Fibroblast of peridontal ligament (primary cell): ENCODE measurements at regions not wholly inside any gene's neighbourhood (a gene's known extent, or its start where the extent isn't known, plus 50 kb on each side); places are given as distances from the start of the nearest gene placed in this dataset.

ENCODE experiments used
- DNase-seq: peaks from one replicate; pipeline ENCODE4 v3.0.0-alpha.2; 2010; ENCODE audit errors: extremely low read depth

DNA sequence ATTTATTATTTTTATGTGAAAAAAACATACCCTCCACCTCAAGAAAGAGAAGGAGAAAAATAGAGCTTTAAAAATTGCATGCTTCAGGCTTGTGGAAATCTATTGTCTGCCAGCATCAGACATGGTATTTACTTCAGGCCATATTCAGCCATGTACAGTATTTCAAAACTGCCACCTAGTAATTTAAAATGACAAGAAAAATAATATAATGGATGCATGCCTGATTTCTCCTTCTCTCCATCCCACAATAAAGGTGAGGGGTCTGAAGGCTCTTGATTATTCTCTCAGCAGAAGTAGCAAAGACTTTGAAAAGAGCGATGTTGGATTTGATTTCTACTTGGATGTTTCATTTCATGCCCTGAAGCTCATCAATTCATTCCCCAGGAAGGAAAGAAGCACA is 250.7 kb downstream of the TBC1D4 start:
- DNase-seq, result no peak

DNA sequence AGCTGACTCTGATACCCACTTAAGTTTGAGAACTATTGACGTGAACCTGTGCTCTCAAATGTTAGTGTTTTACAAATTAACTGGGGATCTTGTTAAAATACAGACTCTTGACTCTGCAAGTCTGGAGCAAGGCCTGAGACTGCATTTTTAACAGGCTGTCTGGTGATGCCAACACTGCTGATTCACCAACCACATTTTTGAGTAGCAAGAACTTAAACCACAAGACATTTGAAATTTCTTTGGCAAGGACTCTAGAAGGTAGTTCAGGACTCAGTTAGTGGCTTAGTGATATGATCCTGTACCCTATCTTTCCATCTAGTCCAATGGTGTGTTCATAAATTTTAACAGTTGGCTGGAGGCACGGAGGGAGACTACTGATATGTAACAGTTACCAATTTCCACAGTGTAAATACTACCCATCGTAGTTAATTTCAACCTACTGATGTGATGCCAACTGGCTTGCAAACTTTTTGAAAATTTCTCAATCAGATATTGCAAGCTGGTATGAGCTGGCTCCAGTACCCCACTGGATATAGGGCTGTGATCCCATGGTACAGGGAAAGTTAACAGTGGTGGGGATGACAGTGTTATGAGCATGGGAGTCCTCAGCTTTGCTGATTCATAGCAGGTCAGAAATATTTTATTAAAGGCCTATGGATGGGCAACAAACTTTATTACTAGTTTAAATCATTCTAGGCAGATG is 255.1 kb downstream of the TBC1D4 start:
- peak; percentile 98 for DNase-seq

DNA sequence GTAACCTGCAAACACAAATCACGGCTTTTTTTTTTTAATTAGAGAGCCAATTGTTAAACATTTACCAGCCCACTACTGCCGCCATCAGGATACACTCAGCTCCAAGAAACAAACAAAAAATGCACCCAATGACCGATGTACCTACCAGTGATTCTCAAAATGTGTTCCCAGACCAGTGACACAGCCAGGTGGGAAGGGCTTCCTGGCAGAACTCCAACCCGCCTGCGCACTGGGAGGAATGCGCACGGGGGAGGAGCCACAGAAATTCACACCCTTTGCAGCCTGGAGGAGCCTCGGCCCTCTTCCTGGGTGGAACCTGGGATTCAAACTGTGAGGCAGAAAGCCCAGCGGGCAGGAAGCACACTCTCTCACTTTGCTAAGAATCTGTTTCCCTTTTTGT is 255.9 kb downstream of the TBC1D4 start:
- no peak for DNase-seq

DNA sequence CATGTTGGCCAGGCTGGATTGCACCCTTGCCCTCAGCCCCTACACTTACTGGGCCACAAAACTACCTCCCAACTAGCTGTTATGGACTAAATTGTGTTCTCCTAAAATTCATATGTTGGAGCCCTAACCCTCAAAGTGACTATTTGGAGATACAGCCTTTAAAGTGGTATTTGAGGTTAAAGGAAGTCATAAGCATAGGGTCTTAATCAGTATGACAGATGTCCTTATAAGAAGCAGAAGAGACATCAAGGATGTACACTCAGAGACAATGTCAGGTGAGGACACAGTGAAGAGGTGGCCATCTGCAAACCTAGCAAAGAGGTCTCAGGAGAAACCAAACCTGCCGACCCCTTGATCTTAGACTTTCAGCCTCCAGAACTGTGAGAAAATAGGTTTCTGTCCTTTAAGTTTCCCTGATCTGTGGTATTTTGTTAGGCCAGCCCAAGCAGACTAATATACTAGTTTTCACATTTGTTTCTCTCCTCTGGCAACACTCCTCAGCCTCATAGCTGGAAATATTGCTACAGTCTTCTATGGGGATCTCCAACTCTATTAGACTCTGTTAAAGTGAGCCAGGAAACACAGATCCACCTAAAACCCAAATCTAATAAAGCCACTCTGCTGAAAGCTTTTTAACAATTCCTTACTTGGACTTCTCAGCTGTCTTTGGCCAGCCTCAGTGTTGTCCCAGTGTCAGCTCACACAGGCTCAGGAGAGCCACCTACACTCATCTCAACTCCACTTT is 256.5 kb downstream of the TBC1D4 start:
- no peak for DNase-seq

DNA sequence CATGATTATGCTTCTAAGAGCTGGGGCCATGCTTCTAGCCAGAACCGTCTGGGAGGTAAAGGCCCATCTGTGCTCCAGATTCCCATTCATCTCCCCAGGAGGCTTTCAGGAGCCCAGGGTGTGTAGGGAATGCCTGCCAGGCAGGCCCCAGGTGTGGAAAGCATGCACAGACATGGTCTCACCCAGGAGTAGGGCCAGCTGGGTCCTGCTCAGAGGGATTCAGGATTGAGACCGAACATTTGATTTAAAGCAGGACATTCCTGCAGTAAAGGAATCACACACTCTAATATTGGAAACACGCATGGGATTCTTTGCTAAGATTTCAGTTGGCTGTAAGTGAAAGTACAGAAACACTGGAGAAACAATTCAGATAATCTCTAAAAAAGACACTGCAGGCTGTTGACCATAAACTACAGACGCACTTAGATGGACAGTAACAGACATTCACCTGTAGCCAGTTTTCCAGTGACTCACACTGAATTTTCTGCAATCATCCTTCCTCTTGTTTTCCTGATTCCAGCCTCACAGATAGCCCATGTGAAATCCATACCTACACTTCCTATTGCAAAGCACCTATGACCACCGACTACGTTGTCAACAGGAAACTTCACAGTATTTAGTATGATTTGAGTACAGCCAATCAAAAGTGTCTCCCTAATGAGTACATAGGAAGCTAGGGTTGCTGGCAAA is 257.8 kb downstream of the TBC1D4 start:
- DNase-seq, result no peak

DNA sequence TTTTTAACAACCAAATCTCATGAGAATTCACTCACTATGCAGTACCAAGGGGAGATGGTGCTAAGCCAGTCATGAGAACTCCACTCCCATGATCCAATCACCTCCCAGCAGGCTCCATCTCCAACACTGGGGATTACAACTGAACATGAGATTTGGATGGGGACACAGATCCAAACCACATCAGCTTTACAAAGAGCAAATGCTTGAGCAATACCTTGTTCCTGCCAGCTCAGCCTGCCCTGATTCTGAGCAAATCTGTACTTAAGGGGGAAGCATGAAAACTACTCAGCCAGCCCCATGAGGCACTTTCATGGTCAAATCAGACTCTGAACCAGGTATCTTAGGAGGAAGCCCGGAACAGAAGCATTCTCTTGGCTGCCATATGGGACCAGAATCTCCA is 259.9 kb downstream of the TBC1D4 start:
- DNase-seq, result peak; percentile 90

DNA sequence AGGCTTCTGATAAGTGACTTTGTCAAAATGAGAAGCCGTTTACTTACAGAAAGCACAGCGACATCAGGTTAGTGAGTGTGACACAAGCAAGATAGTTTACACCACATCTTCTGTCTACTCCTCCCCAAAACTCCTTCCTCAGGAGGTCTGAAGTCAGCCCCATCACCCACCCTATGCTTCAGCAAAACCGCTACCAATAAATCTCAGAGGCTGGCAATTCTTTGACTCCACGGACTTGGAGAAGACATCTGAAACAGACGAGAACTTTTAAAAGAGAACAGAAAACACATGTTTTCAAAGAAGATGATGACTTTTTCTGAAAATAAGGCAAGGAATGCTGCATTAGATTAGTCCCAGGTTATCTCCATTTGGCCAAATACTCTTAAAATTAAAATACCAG is 261.1 kb downstream of the TBC1D4 start:
- no peak for DNase-seq

DNA sequence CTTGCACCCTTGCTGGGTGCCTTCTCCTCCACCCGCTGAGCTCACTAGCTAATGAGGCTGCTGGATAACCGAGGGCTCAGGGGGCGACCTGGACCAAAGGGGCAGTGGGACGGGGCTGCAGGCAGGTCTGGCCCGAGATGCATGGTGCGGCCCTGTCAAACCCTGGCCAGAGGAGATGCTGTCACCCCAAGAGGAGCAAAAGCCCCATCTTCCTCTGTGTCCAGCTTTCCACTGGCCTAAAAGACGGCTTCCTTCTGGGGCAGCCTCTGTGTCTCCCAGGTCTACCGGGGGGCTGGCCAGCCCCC is 261.8 kb downstream of the TBC1D4 start:
- DNase-seq, result no peak

DNA sequence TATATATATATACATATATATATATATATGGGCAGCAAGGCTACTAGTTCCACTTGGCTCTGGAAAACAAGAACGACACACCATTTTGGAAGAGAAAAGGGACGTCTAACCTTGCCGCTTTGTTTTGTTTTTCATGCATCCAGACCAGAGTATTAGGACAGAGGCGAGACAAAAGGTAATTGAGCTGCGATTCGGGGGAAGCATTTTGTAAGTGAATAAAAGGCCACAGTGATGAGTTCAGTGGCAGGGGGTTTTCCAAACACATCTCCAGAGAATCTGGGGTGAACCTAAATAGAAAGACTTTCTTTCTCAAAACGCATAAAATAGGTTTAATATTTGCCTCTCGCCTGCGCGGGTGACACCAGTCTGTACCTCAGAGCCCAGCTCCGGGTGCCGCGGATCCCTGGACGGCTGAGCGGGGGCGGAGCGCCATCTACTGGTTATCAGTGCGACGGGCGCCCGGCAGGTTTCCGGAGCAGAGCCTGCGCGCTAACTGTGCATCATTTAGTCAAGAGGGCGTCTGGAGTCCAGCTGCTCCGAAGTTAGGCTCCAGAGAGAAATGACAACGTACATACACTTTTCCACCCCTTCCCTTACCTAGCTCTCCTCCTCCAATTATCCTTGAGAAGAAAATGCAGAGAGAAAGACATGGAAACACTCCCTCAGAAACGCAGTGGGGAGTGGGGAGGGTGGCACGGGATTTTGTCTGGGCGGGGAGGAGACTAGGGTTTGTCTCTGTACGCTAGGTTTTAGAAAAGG is 262.3 kb downstream of the TBC1D4 start:
- peak; percentile 74 for DNase-seq

DNA sequence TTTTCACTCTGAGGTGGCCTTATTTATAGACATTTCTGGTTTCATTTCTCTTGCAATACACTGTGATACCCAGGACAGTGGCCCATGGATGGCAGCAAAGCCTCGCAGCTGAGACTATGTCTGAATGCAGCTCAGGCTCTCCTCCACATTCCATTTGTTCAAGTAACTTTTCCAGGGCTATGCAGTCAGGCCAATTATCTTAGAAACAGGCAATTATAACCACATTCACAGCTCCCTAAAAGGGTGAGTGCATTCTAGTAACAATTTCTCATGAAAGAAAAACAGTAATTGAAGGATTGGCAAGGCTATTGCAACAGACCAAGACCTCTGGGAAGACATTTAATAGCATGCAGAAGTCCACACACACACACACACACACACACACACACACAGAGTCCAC is 264.0 kb downstream of the TBC1D4 start:
- peak; percentile 91 for DNase-seq

DNA sequence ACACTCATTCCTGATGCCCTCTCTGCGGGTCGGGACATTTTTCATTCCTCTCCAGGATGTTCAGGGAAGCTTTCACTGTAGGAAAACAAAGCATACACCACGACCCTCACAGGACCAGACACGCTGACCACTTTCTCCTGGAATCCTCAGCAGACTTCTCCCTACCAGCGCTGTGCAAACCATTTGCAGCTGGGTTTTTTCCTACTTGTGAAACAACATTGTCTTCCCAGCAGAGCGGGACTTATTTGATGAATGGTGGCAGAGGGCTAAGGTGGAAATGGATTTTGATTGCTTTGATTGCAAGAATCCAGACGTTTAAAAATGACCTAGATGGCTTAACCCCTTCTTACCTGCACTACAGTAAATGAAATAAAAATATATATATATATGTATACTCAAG is 265.9 kb downstream of the TBC1D4 start:
- DNase-seq, result peak; percentile 28

DNA sequence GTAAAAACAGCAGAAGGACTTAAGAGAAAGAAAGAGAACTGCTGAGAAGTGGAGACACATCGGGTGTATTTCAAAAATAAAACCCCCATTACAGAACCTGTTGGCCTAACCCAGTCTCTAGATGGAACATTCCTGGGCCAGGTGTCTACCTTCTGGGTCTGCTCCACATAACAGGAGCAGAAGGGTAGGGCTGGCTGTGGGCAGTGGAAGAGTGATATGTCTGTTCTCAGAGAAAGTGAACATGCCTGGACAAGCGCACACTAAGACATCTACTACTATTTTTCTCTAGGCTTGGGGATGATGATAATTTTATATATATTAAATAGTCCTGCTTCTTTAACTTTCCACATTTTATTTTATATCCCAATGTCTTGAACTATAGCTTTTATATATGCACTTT is 267.1 kb downstream of the TBC1D4 start:
- DNase-seq, result no peak

DNA sequence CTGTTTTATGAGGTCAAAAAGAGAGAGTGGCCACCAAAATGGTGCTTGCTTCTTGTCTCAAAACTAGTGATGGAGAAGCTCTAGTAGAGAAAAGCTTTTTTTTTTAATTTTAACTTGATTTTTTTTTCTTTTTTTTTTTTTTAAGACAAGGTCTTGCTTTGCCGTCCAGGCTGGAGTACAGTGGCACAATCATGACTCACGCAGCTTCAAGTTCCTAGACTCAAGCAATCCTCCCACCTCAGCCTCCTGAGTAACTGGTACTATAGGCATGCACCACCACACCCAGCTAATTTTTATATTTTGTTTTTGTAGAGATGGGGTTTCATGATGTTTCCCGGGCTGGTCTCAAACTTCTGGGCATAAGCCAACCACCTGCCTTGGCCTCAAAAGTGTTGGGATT is 279.0 kb downstream of the TBC1D4 start:
- DNase-seq, result no peak

DNA sequence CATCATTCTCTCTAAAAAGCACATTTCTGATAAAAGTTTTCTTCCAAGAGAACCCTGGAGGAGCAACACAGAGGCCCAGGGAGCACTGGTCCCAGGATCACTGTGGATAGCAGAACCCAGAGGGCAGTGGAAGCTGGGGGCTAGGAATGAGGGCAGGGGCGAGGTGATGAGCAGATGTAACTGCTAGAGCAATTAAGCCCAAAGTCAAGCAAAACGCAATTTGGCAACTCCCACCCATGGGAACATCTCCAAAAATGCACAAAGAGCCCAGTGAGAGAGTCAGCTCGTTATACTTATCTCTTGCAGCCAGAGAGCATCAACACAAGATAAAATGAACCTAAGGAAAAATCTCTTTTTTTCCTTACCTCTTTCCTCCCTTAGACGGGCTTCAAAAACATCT is 284.2 kb downstream of the TBC1D4 start:
- DNase-seq, result no peak

DNA sequence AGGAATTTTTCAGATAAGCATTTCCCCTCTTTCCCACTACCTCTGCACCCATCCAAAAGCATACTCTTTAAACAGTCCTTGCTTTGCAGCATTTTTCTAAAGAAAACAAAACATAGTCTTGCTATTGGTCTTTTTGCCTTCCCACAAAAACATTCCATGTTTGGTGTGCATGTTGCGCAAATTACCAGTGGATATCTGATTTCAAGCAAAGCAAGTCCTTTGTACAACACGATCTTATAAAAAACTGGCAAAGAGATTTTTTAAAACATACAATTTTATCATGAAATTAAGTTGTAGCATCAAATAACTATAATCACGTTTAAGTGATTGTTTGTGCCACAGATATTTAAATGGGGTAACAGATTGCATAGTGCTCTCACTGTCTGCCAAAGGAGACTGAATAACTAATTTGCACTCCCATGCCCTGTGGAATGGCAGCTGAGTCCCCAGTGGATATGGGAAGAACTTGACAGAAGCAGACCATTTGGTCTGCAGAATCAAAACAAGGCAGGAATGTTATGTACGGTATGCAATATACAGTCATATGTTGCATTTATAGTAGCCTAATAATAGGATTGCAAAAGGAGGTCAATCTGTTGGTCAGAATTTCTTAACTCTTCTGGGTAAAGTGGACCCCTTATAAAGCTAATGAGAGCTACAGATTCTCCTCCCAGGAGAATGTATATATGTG is 285.7 kb downstream of the TBC1D4 start:
- peak; percentile 93 for DNase-seq

DNA sequence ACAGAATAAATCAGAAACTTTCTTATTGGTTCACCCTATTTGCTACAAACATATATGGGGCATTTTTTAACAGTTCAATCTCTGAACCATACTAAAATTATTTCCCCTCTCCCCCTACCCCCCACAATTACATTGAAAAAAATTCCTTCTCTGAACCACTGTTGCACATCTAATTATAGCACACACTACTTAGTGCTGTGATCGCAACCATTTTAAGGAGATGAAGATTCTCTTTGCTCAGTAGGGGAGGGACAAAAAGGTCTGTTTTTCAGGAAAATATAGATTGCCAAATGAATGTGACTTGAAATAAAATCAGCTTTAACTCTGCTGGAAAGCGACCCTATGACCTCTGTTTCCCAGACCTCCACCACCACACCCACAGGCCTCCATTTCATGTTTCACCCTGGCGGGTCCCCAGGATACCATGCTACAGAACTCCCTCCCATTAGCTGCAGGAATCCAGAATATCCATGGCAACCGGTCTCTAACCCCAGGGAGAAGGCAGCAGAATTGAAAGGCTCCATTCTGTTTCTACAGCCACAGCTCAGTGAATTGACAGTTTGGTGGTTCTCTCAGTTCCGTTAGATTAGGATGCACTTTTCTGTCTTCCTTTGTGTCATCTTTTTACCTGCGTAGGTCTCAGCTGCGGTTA is 286.3 kb downstream of the TBC1D4 start:
- peak; percentile 69 for DNase-seq

DNA sequence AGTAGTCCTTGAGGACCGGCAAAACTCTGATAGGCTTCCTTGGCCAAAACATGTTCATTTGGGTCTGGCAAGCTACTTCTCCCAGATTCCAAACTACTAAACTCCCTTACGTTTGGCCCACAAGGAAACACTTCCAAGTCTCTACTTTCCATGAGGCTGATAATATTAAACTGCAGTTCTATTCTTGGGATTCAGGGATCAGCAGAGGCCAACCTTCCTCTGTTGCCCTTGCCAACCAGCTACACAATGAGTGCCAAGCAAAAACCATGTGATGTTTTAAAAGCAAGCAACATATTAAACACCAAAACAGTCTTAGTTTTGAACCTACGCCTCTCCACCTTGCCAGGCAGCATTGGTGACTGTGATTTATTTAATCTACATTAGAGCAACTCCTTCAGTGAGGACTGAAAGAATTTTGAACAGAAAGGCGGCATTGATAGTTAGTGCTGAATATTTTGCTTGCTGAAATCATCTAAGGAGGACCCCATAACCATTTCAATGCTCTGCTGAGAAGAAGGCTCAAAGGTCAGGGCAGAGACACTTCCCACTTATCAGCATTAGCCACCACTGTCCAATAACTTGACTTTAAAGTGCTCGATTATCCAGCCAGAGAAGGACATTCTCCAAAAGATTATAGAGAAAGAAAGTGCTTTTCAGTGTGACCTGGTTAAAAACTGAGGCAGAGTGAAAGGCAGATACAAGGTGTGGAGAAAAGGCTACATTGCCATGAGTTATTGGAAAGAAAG is 287.1 kb downstream of the TBC1D4 start:
- DNase-seq, result peak; percentile 40

DNA sequence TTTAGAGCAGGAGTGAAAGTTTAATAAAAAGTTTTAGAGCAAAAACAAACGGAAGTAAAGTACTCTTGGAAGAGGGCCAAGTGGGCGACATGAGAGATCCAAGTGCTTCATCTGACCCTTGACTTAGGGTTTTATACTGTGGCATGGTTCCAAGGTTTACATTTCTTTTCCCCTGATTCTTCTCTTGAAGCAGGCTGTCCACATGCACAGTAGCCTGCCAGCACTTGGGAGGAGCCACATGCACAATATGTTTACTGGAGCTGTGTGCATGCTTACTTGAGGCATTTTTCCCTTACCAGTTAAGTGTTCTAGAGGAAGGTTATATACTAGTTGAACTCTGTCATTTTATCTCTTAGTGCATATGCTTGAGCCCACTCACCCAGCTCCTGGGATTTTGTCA is 295.6 kb downstream of the TBC1D4 start:
- DNase-seq, result peak; percentile 45

DNA sequence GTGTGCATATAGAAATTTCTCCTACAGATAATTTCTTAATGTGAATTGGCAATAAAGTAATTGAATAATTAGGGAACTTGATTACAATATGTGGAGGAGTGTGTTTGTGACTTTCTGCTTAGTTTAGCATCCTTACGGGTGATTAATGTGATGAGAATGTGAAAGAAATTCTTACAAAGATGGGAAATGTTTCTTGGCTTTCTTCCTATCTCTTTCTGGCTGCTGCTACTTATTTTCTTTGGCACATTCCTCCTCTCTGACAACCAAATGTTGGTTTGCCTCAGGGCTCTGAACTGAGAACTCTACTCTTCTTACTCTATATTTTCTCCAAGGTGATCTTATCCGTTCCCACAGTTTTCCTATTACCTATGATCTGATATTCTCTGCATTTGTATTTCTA is 300.1 kb downstream of the TBC1D4 start:
- peak; percentile 68 for DNase-seq

DNA sequence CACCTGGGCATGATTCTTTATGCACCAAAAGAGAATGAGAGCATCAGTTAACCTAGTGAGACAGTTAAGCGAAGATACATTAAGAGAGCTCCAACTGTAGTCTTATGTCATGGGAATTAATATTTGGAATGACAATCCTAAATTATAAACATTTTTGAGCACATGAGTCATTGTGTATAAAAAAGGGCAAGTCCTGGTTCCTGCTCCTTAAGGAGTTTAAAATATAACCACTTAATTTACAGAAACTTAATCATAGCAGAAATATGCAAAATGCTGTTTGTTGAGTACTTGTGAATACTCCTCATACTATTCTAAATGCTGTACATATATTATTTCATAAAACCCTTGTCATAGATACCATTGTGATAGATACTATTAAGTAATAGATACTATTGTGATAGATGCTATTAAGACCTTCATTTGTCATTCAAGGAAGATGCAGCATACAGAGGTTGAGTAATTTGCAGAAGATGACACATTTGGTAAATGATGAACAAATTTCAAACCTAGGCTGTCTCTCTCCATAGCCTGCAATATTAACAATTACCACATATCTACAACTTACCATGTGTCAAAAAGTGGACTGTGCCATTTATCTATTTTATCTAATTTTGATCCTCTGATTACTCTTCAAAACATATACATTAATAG is 301.0 kb downstream of the TBC1D4 start:
- peak; percentile 40 for DNase-seq
